ENCODE measurements at regions not wholly inside any gene's neighbourhood (a gene's known extent, or its start where the extent isn't known, plus 50 kb on each side); places are given as distances from the start of the nearest gene placed in this dataset.
"Not testable (repeated sequence)": the region's sequence is repeated elsewhere in the genome, so short reads cannot be mapped to it uniquely, and the experiment has no call there.

GRCh38 chr6:80792151-80792550 is 685.7 kb downstream of the BCKDHB start:
- intact Hi-C loops (cut with DNase I; ENCODE audit: low total_unique reads): no loop called here
- TF ChIP-seq POLR2A (IDR thresholded peaks at IDR 0.05): no peak
- TF ChIP-seq CTCF (IDR thresholded peaks at IDR 0.05): no peak
- Histone ChIP-seq H3K36me3 (ENCODE audit: low read depth, missing control alignments) (no peaks in the 10 kb centered on the region), H3K9me3 (no peaks in the 10 kb centered on the region), H3K4me3 (no peak overlapping the region), H3K27me3 (no peaks in the 10 kb centered on the region), H3K4me1 (no peaks in the 10 kb centered on the region), H3K27ac (no peak overlapping the region)
- no peak for DNase-seq

- Histone ChIP-seq H3K9me3 (no peaks in the 10 kb centered on the region), H3K4me1 (no peaks in the 10 kb centered on the region), H3K27ac (peak overlapping the region in 1 of 2 donors; percentile 16), H3K36me3 (ENCODE audit: low read depth, missing control alignments) (no peaks in the 10 kb centered on the region), H3K4me3 (no peak overlapping the region), H3K27me3 (no peaks in the 10 kb centered on the region)
- WGBS, 2 donors: 20 to 29% methylated on average over 1 of the region's 1 CpG
- DNase-seq: no peak
- no peak for TF ChIP-seq CTCF (IDR thresholded peaks at IDR 0.05)
- no peak for TF ChIP-seq POLR2A (IDR thresholded peaks at IDR 0.05)
- intact Hi-C loops (cut with DNase I; ENCODE audit: low total_unique reads): no loop called here
These were observed 683.6 kb downstream of the BCKDHB start for GRCh38 chr6:80789912-80790570.

GRCh38 chr6:80783271-80783670 is 676.8 kb downstream of the BCKDHB start:
- H3K27ac ChIP-seq; H3K27me3 ChIP-seq; H3K4me3 ChIP-seq; H3K36me3 ChIP-seq (ENCODE audit: low read depth, missing control alignments); DNase-seq; intact Hi-C loops (cut with DNase I; ENCODE audit: low total_unique reads); H3K4me1 ChIP-seq; H3K9me3 ChIP-seq: not testable (repeated sequence)
- WGBS, 2 donors: 90% methylated on average over 12 of the region's 12 CpGs

GRCh38 chr6:80771941-80772340 is 665.5 kb downstream of the BCKDHB start:
- 30 to 36% methylated on average over 2 of the region's 2 CpGs for WGBS, 2 donors
- Histone ChIP-seq H3K27me3 (no peaks in the 10 kb centered on the region), H3K9me3 (no peaks in the 10 kb centered on the region), H3K36me3 (ENCODE audit: low read depth, missing control alignments) (no peaks in the 10 kb centered on the region), H3K4me1 (no peaks in the 10 kb centered on the region), H3K4me3 (no peak overlapping the region), H3K27ac (no peak overlapping the region)
- intact Hi-C loops (cut with DNase I; ENCODE audit: low total_unique reads): no loop called here
- TF ChIP-seq CTCF (IDR thresholded peaks at IDR 0.05): no peak
- no peak for TF ChIP-seq POLR2A (IDR thresholded peaks at IDR 0.05)
- DNase-seq: no peak

- intact Hi-C loops (cut with DNase I; ENCODE audit: low total_unique reads): no loop called here
- Histone ChIP-seq H3K27me3 (no peaks in the 10 kb centered on the region), H3K27ac (no peak overlapping the region), H3K9me3 (no peaks in the 10 kb centered on the region), H3K4me3 (no peak overlapping the region), H3K36me3 (ENCODE audit: low read depth, missing control alignments) (no peaks in the 10 kb centered on the region), H3K4me1 (no peaks in the 10 kb centered on the region)
- no peak for TF ChIP-seq CTCF (IDR thresholded peaks at IDR 0.05)
- TF ChIP-seq POLR2A (IDR thresholded peaks at IDR 0.05): no peak
- WGBS, 2 donors: 37% methylated on average over 1 of the region's 1 CpG
- no peak for DNase-seq
These were observed 662.6 kb downstream of the BCKDHB start for GRCh38 chr6:80769106-80769505.

Data from testis (tissue), 2 donors.